Suppressor macrophage treated with lipopolysaccharide for 4 hours (primary cell): ENCODE measurements at regions not wholly inside any gene's neighbourhood (a gene's known extent, or its start where the extent isn't known, plus 50 kb on each side); places are given as distances from the start of the nearest gene placed in this dataset.
A peak's percentile ranks its signal among the peaks of the same experiment; 100 is the strongest.
"Not testable (repeated sequence)": the region's sequence is repeated elsewhere in the genome, so short reads cannot be mapped to it uniquely, and the experiment has no call there.

ENCODE experiments used
- DNase-seq: peaks from one replicate; pipeline ENCODE4 v3.0.0-alpha.2; 2020

GRCh38 chr15:38818157-38818790 lies 253.7 kb upstream of the RASGRP1 start:
- no peak for DNase-seq

GRCh38 chr15:38819387-38819950 lies 254.9 kb upstream of the RASGRP1 start:
- no peak for DNase-seq

DNA sequence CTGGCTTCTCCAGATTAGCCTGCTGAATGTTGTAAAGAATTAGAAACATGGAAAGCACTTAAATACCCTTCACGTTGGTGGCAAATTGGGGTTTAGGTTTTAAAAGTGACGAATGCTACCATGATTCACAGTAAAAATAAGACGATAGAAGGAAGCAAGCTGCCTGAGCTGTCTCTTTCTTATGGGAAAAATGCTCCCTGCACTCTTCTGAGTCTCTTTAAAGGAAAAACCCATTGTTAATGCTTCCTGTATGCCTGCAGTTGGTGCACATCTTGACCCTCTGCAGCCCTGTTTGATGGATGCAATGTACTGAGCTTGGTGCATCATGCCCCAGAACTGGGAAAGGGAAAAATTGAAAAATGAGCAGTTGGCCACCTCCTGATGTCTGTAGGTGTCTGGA lies 258.6 kb upstream of the RASGRP1 start:
- no peak for DNase-seq

GRCh38 chr15:38824719-38825118 lies 260.1 kb upstream of the RASGRP1 start:
- no peak for DNase-seq

DNA sequence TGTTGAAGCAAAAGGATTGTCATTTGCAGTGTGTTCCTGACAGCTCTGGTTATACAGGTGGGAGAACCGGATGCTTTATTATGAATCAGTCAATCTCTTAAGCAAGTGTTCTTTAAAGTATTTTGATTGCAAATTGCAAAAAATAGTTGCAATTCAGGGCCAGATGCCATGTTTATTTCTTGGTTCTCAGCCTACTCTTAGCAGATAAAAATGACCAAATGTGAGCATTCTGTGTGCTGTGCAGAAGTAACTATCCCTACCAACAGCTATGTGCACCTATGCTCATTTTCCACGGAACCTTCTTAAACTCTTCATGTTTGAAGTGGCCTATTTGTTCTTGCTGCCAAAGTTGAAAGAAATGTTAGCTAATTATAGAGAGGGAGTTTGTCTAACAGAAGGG lies 262.3 kb upstream of the RASGRP1 start:
- DNase-seq, result no peak

DNA sequence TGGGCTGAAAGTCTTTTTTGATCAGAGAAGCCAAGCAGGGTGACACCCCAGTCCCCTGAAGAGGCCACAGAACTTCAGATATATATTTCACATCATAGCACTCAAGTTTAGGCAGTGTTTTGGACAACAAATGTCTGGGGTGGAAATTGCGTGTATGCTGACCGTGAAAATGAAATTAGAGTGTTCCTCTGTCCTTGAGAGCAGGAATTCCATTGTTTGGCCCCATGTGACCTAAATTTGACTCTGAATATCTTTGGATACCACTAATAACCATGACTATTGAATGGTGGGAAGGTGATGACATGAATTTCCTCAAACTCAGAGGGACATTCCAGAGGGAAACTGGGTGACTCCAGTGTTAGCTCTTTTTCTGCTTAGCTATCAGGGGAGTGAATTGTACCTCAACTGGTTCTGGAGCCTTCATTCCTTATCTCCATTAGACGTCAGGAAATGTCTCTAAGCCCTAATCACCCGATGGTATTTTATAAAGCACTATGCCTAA lies 263.5 kb upstream of the RASGRP1 start:
- DNase-seq, result no peak

DNA sequence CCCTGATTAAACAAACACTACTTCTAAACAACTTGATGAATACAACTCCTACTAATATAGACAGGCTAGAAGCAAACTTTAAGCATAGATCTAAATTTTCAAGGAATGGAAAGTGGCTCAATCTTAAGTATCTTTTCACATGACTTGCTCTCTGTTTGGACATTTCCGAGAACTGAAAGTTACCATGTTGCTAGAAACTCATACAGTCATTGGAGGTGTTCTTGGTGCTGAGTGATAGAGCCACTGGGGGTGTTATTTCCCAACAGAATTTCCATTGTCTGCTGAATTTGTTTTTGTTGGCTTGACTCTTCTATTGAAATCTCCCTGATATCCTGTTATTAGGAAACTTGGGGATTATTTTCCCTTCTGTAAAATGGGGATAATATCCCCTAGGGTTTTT lies 264.5 kb upstream of the RASGRP1 start:
- DNase-seq, result no peak

DNA sequence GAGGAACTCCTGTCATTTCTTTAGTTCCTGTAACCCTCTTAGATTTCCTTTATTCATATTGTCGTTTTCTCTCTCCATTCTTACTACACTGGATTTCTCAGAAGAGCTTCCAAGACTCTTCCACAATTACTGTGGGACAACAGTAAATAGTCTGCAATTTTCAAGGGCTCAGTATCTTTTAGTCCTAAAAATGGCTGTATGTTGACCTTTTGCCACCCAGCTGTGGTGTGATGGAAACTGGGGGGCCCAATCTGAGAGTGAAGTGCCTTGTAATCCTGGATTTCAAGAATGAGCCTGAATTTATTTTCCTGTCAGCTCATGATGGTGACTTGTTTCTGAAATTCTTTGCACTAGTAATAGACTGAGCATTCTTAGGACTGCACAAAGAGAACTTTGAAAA lies 277.6 kb upstream of the RASGRP1 start:
- no peak for DNase-seq

DNA sequence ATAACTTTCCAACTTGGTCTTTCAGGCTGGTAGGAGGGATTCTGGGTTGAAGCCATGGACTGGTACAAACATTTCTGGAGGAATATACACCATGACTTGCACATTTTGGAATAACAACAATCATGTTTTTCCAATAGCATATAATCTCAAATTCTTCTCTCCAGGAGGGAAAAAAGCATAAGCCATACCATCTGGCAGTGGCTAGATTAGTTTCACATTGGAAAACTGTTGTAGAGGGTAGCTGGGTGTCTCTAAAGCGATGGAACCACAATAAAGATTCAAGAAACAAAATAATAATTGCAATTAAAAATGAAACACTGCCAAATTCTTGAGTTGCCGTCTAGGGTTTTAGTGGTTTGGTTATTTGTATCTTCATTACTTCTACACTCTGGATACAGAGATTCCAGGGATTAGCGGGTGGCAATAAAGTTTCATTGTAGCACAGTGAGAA lies 278.5 kb upstream of the RASGRP1 start:
- DNase-seq, result no peak

DNA sequence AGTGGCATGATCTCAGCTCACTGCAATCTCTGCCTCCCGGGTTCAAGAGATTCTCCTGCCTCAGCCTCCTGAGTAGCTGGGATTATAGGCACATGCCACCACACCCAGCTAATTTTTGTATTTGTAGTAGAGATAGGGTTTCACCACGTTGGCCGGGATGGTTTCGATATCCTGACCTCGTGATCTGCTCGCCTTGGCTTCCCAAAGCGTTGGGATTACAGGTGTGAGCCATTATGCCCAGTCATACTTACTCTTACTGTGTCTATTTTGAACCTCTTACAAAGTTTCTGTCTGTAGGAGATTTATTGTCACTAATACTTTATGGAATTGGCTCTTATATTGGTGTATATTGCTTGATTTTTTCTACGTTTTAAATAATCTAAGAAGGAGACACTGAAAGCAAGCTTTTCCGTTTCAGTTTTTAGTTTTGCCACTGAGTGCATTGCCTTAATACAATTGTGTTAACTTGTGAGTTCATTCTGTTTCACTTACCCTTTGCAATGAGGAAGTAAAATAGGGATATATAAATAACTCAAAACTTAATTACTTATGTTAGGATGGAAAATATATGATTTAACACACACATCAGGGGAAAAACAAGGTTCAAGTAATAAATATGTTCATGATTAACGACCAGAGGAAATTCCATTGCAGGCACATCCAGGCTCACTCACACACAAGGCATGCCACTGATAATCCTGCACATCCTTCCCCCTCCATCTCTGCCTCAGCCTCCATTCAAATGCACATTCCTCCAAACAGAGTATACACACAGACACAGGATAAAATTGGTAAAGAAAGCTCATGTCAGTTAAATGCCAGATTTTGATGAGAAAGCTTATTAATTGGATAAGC lies 279.3 kb upstream of the RASGRP1 start:
- peak; percentile 40 for DNase-seq

DNA sequence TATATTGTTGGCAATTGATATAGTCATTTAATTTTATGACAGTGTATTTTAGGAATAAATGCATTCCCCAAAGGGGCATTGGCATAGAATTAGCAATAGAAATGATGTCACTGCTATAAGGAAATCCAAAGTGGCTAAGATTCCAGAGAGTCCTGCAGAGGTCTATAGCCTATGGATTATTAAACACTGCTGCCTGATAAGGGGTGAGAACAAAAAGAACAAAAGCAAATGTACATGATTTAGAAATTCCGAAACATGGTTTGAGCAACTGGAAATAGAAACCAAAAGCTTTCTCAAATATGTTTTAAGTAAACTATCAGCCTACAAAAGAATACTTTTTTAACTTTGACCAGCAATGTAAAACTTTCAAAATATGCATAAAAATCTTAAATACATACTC lies 280.1 kb upstream of the RASGRP1 start:
- peak; percentile 16 for DNase-seq

DNA sequence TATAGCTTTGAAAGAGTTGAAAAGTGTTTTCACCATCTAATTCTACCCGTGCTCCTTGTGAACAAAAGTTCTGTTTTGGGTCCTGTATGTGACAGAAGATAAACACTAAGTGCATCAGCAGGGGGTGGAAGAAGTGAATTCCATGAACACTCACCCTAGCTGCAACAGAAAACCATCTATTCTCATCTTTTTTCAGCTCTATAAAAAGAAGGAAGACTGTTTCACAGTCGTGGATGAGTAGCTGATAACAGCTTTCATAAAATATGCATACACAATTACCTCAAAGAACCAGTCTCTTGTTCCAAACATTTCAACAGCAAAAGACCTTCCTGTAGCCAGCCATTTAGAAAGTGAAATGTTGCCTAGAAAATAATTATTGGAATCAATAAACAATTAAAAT lies 281.7 kb upstream of the RASGRP1 start:
- DNase-seq, result no peak

DNA sequence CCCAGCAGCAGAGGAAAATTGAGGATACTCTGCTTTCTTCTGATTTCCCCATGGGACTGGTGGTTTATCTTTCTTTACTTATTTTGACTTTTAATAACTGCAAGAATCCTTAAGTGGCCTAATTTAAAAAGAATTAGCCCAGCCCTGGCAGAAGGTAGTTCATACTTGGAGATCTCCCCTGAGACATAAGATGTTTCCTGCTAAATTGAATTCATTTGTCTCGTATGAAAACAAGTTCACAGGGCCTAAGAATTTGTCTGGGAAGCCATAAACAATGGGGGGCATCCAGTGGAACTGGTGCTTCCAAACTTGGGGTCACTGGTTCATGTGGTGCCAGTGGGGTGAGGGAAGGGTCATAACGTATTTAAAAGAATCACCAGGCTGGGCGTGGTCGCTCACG lies 283.1 kb upstream of the RASGRP1 start:
- no peak for DNase-seq

DNA sequence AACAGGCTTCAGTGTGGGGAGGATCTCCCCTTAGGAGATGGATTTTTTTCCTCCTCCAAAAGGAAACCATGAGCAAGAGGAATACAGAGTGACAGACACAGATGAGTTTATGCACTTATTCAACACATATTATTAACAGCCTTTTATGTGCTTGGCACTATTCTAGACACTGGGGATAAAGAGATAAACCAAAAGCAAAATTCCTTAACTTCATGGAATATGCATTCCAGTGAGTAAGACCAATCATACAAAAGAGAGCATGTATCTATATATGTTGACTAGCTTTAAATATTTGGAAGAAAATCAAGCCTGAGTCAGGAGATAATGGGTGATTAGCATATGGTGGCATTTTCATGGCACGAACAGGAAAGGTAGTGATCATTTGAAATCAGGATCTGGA lies 284.4 kb upstream of the RASGRP1 start:
- DNase-seq, result no peak

DNA sequence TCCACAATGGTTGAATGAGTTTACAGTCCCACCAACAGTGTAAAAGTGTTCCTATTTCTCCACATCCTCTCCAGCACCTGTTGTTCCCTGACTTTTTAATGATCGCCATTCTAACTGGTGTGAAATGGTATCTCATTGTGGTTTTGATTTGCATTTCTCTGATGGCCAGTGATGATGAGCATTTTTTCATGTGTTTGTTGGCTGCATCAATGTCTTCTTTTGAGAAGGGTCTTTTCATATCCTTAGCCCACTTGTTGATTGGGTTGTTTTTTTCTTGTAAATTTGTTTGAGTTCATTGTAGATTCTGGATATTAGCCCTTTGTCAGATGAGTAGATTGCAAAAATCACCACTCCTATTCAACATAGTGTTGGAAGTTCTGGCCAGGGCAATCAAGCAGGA lies 287.6 kb upstream of the RASGRP1 start:
- not testable (repeated sequence) for DNase-seq

GRCh38 chr15:38853608-38854007 lies 289.0 kb upstream of the RASGRP1 start:
- no peak for DNase-seq

- DNase-seq, result no peak
These were observed 289.9 kb upstream of the RASGRP1 start for GRCh38 chr15:38854506-38854905.

- DNase-seq, result no peak
These were observed 293.2 kb upstream of the RASGRP1 start for GRCh38 chr15:38857814-38858213.

DNA sequence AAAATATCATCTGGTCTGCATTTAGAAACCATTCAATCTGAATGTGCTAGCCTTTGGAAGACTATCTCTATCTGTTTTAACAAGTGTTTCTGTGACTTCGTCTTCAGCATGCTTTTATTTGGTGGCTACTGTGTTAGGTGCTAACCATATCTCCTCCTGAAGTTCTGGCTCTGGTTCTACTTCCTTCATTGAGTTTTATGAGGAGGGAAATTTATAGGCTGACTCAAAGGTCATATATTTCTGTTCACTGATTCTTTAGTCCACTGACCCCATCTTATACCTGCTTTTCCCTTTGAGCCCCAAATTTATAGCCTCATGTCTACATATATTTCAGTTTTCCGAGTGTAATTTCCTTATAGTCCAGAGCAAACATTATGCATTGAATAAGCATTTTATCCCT lies 295.0 kb upstream of the RASGRP1 start:
- DNase-seq, result no peak

DNA sequence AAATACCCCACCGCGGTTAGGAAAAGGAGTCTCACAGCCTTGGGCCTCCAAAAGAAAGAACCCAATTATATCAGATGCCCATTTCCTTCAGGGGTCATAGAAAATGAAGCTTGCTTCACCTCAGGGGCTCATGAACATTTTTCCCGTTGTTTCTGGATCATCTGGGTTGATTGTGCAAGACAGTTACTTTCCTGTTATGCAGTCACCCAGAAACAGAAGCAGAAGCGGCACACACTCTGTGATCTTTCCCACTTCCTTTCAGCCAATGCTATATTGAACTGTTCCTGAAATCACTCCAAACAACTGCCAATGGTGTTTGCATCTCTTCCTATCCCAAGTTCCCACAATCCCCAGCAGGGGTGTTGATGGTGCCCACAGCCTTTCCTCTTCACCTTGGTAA lies 295.6 kb upstream of the RASGRP1 start:
- DNase-seq, result peak; percentile 64

DNA sequence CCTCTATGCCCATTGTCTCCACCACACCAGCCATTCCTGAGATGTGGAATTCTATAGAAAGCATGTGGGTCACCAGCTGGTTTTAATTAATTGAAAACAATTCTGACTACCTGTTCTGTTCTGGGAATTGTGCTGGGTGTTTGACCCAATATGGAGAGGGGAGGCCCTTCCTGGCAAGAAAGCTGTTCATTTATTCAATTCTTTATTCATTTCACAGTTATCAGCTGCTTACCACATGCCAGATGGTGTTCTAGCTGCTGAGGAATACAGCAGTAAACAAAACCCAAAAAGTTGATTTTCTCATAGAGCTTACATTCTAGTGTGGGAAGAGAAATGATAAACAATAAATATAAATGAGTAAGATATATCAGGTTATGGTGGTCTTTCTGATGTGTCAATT lies 296.1 kb upstream of the RASGRP1 start:
- DNase-seq, result no peak

DNA sequence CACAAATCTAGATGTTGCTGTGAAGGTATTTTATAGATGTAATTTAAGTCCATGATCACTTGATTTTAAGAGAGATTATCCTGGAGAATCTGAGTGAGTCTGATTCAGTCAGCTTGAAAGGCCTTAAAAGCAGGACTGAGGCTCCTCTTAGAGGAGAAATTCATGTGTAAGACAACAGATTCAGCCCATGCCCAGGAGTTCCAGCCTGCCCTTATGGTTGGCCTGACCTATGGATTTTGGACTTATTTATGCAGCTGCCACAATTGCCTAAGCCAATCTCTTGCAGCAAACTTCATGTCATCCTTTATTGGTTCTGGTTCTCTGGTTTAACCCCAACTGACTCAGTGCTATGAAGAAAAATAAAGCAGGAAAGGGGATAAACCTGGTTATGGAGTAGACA lies 296.5 kb upstream of the RASGRP1 start:
- no peak for DNase-seq

- DNase-seq, result no peak
These were observed 297.5 kb upstream of the RASGRP1 start for GRCh38 chr15:38862099-38862498.

GRCh38 chr15:38863381-38863780 lies 298.8 kb upstream of the RASGRP1 start:
- no peak for DNase-seq
